ENCODE measurements at regions not wholly inside any gene's neighbourhood (a gene's known extent, or its start where the extent isn't known, plus 50 kb on each side); places are given as distances from the start of the nearest gene placed in this dataset.

DNA sequence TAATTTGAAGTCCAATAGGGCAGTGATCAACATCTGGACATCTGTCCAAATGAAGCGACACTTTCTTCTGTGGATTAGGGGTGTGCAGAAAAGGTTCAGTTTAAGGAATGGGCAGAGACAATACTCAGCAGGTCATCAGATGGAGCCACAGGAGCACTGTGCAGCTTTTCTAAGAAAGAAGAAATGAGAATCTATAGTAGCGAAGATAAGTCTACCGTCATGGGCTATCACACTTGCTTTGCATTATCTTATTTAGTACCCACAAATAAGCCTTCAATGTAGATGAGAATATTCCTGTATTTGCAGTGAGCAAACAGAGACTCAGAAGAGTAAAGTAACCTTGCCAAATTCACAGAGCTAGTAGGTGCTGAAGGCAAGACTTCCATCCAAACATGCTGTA lies 412.0 kb upstream of the GOT2 start:
- TF ChIP-seq, protein P1, sequence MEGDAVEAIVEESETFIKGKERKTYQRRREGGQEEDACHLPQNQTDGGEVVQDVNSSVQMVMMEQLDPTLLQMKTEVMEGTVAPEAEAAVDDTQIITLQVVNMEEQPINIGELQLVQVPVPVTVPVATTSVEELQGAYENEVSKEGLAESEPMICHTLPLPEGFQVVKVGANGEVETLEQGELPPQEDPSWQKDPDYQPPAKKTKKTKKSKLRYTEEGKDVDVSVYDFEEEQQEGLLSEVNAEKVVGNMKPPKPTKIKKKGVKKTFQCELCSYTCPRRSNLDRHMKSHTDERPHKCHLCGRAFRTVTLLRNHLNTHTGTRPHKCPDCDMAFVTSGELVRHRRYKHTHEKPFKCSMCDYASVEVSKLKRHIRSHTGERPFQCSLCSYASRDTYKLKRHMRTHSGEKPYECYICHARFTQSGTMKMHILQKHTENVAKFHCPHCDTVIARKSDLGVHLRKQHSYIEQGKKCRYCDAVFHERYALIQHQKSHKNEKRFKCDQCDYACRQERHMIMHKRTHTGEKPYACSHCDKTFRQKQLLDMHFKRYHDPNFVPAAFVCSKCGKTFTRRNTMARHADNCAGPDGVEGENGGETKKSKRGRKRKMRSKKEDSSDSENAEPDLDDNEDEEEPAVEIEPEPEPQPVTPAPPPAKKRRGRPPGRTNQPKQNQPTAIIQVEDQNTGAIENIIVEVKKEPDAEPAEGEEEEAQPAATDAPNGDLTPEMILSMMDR (IDR thresholded peaks at IDR 0.05) = no peak
- H3K27ac Mint-ChIP-seq = no peak overlapping the region
- no peak for DNase-seq
- H3K27me3 Mint-ChIP-seq (ENCODE audit: insufficient read depth) = no peaks in the 10 kb centered on the region; the same call in 1 of the 2 replicates
- no peaks in the 10 kb centered on the region; the same call in 1 of the 2 replicates for H3K9me3 Mint-ChIP-seq
- no peaks in the 10 kb centered on the region for H3K36me3 Mint-ChIP-seq (ENCODE audit: low read depth)
- H3K4me1 Mint-ChIP-seq (ENCODE audit: low read depth) = no peaks in the 10 kb centered on the region
- H3K4me3 Mint-ChIP-seq = no peak overlapping the region

DNA sequence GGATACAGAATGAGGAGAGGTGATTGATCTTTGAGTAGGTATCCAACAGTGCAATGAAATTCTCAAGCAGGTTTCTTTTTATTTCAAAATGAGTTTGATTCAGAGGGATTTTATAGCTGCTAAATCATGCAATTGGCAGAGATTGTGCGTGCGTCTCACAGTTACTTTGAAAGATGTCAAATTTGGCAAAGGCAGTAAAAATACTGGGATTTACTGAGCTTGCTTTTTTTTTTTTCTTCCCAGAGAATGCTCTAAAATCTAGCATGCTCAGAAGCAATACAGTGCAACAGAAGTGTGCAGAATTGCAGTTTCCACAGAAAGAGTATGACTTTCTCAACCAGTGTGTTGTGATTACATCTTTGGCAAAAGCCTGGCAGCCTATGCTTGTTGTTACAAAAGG lies 410.7 kb upstream of the GOT2 start:
- H3K36me3 Mint-ChIP-seq (ENCODE audit: low read depth) = no peaks in the 10 kb centered on the region
- no peak overlapping the region for H3K27ac Mint-ChIP-seq
- no peaks in the 10 kb centered on the region; the same call in 1 of the 2 replicates for H3K9me3 Mint-ChIP-seq
- H3K4me3 Mint-ChIP-seq = no peak overlapping the region
- DNase-seq = no peak
- H3K27me3 Mint-ChIP-seq (ENCODE audit: insufficient read depth) = no peaks in the 10 kb centered on the region; the same call in 1 of the 2 replicates
- TF ChIP-seq, protein P1 (IDR thresholded peaks at IDR 0.05) = no peak
- H3K4me1 Mint-ChIP-seq (ENCODE audit: low read depth) = no peaks in the 10 kb centered on the region

DNA sequence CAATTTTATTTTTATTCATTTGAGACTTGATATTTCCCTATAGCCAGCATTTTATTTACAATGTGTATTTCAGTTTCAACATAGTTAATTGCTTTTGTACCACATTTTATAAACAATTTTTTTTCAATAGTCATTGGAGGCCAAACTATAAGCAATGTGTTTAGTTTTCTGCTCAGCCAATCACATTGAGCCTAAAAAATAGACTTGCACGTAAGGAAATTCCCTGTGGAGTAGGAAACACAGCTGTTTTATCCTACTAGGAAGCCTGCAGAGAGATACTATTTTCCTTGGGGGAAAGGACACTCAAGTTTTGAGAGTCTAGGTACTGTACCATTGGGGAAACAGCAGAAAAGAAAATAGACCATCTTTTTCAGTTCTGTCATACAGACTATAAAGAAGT lies 410.2 kb upstream of the GOT2 start:
- no peak for DNase-seq
- TF ChIP-seq, protein P1 (IDR thresholded peaks at IDR 0.05) = no peak
- H3K4me1 Mint-ChIP-seq (ENCODE audit: low read depth) = no peaks in the 10 kb centered on the region
- no peaks in the 10 kb centered on the region; the same call in 1 of the 2 replicates for H3K9me3 Mint-ChIP-seq
- H3K4me3 Mint-ChIP-seq = no peak overlapping the region
- no peaks in the 10 kb centered on the region; the same call in 1 of the 2 replicates for H3K27me3 Mint-ChIP-seq (ENCODE audit: insufficient read depth)
- H3K27ac Mint-ChIP-seq = no peak overlapping the region
- no peaks in the 10 kb centered on the region for H3K36me3 Mint-ChIP-seq (ENCODE audit: low read depth)

DNA sequence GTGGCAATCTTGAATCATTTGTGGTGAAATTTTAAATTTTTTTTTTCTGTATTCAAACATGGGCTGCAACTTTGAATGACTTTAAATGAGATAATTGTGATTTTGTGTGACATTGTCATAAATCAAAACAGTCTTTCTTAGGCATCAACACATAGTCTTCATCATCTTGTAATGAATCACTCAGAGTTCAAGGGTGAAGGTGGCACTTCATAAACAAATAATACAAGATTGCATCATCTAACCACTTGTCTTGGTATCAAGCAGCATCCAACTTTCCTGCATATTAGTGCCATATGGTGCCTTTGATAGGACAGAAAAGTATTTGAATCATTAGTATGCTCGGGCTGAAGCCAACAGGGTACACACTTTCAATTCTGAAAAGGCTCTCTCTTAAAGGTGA lies 392.4 kb upstream of the GOT2 start:
- H3K9me3 Mint-ChIP-seq = no peaks in the 10 kb centered on the region; the same call in 1 of the 2 replicates
- H3K36me3 Mint-ChIP-seq (ENCODE audit: low read depth) = no peaks in the 10 kb centered on the region
- no peak overlapping the region for H3K27ac Mint-ChIP-seq
- H3K4me3 Mint-ChIP-seq = no peak overlapping the region
- no peak for DNase-seq
- no peaks in the 10 kb centered on the region for H3K4me1 Mint-ChIP-seq (ENCODE audit: low read depth)
- H3K27me3 Mint-ChIP-seq (ENCODE audit: insufficient read depth) = no peaks in the 10 kb centered on the region; the same call in 1 of the 2 replicates
- TF ChIP-seq, protein P1 (IDR thresholded peaks at IDR 0.05) = no peak

DNA sequence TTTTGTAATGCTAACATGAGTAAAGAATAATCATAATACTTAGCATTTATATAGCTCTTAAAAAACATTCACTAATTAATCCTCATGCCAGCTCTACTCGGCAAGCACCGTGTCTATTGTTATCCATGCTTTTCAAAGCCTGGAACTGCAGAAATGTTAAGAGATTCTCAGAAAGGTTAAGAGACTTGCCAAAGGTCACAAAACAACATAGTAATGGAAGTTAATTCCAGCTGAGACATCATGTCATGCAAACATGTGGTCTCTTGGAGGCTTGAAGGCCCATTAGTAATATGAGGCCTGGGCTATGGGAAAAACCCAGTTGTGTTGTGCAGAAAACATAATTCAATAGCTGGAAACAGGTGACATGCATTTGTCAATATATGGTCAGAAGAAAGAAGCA lies 389.9 kb upstream of the GOT2 start:
- H3K36me3 Mint-ChIP-seq (ENCODE audit: low read depth) = no peaks in the 10 kb centered on the region
- H3K27ac Mint-ChIP-seq = no peak overlapping the region
- no peak overlapping the region for H3K4me3 Mint-ChIP-seq
- no peak for DNase-seq
- H3K27me3 Mint-ChIP-seq (ENCODE audit: insufficient read depth) = no peaks in the 10 kb centered on the region; the same call in 1 of the 2 replicates
- H3K4me1 Mint-ChIP-seq (ENCODE audit: low read depth) = no peaks in the 10 kb centered on the region
- TF ChIP-seq, protein P1 (IDR thresholded peaks at IDR 0.05) = no peak
- no peaks in the 10 kb centered on the region; the same call in 1 of the 2 replicates for H3K9me3 Mint-ChIP-seq

DNA sequence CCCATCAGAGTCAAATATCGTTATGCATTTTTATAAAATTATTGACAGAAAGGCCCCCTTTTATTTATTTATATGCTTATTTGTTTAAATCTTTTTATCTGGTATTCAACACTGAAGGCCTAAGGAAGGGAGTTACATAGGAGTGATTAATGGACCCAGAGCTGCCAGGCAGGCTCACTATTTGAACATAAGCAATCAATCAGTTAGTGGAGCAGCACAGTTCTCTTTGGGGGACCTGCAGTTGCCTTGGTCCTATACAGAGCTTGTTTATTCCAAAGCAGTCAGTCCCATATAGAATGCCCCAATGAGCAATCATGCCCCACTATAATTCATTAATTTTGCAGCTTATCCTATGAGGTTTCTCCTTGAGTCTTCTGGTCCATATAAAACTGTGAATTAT lies 389.4 kb upstream of the GOT2 start:
- no peak overlapping the region for H3K4me3 Mint-ChIP-seq
- no peaks in the 10 kb centered on the region; the same call in 1 of the 2 replicates for H3K27me3 Mint-ChIP-seq (ENCODE audit: insufficient read depth)
- no peaks in the 10 kb centered on the region for H3K4me1 Mint-ChIP-seq (ENCODE audit: low read depth)
- TF ChIP-seq, protein P1 (IDR thresholded peaks at IDR 0.05) = no peak
- H3K9me3 Mint-ChIP-seq = peaks cover 5% of the 10 kb centered on the region; the same call in 1 of the 2 replicates
- no peaks in the 10 kb centered on the region for H3K36me3 Mint-ChIP-seq (ENCODE audit: low read depth)
- H3K27ac Mint-ChIP-seq = no peak overlapping the region
- no peak for DNase-seq
